ENCODE measurements at regions not wholly inside any gene's neighbourhood (a gene's known extent, or its start where the extent isn't known, plus 50 kb on each side); places are given as distances from the start of the nearest gene placed in this dataset.

- Histone ChIP-seq H3K4me3 (replicated peaks; ENCODE audit: low read depth, low read length) (no peak overlapping the region), H3K36me3 (ENCODE audit: control insufficient read depth, insufficient read depth, low read length) (no peaks in the 10 kb centered on the region), H3K27me3 (replicated peaks; ENCODE audit: control insufficient read depth, insufficient read depth, low read length) (no peaks in the 10 kb centered on the region)
- TF ChIP-seq CTCF (IDR thresholded peaks at IDR 0.05; ENCODE audit: insufficient read depth, low read length, poor library complexity, severe bottlenecking), result no peak
- DNase-seq (ENCODE audit: extremely low read depth, insufficient read length), result no peak
Measured at GRCh38 chr1:81594206-81594605, 206.5 kb upstream of the ADGRL2 start.

- Histone ChIP-seq H3K4me3 (replicated peaks; ENCODE audit: low read depth, low read length) (no peak overlapping the region), H3K36me3 (ENCODE audit: control insufficient read depth, insufficient read depth, low read length) (no peaks in the 10 kb centered on the region), H3K27me3 (replicated peaks; ENCODE audit: control insufficient read depth, insufficient read depth, low read length) (no peaks in the 10 kb centered on the region)
- no peak for TF ChIP-seq CTCF (IDR thresholded peaks at IDR 0.05; ENCODE audit: insufficient read depth, low read length, poor library complexity, severe bottlenecking)
- no peak for DNase-seq (ENCODE audit: extremely low read depth, insufficient read length)
Measured at GRCh38 chr1:81592233-81592632, 208.5 kb upstream of the ADGRL2 start.

GRCh38 chr1:81590171-81590570 lies 210.6 kb upstream of the ADGRL2 start:
- no peak overlapping the region for H3K4me3 ChIP-seq (replicated peaks; ENCODE audit: low read depth, low read length)
- TF ChIP-seq CTCF (IDR thresholded peaks at IDR 0.05; ENCODE audit: insufficient read depth, low read length, poor library complexity, severe bottlenecking), result no peak
- no peaks in the 10 kb centered on the region for H3K27me3 ChIP-seq (replicated peaks; ENCODE audit: control insufficient read depth, insufficient read depth, low read length)
- no peak for DNase-seq (ENCODE audit: extremely low read depth, insufficient read length)
- no peaks in the 10 kb centered on the region for H3K36me3 ChIP-seq (ENCODE audit: control insufficient read depth, insufficient read depth, low read length)

GRCh38 chr1:81588149-81588548 lies 212.6 kb upstream of the ADGRL2 start:
- DNase-seq (ENCODE audit: extremely low read depth, insufficient read length), result no peak
- no peak overlapping the region for H3K4me3 ChIP-seq (replicated peaks; ENCODE audit: low read depth, low read length)
- H3K27me3 ChIP-seq (replicated peaks; ENCODE audit: control insufficient read depth, insufficient read depth, low read length), result no peaks in the 10 kb centered on the region
- H3K36me3 ChIP-seq (ENCODE audit: control insufficient read depth, insufficient read depth, low read length), result no peaks in the 10 kb centered on the region
- TF ChIP-seq CTCF (IDR thresholded peaks at IDR 0.05; ENCODE audit: insufficient read depth, low read length, poor library complexity, severe bottlenecking), result no peak

GRCh38 chr1:81587426-81587825 lies 213.3 kb upstream of the ADGRL2 start:
- Histone ChIP-seq H3K36me3 (ENCODE audit: control insufficient read depth, insufficient read depth, low read length) (no peaks in the 10 kb centered on the region), H3K27me3 (replicated peaks; ENCODE audit: control insufficient read depth, insufficient read depth, low read length) (no peaks in the 10 kb centered on the region), H3K4me3 (replicated peaks; ENCODE audit: low read depth, low read length) (no peak overlapping the region)
- no peak for TF ChIP-seq CTCF (IDR thresholded peaks at IDR 0.05; ENCODE audit: insufficient read depth, low read length, poor library complexity, severe bottlenecking)
- DNase-seq (ENCODE audit: extremely low read depth, insufficient read length), result no peak

- no peak for DNase-seq (ENCODE audit: extremely low read depth, insufficient read length)
- H3K27me3 ChIP-seq (replicated peaks; ENCODE audit: control insufficient read depth, insufficient read depth, low read length), result no peaks in the 10 kb centered on the region
- no peak for TF ChIP-seq CTCF (IDR thresholded peaks at IDR 0.05; ENCODE audit: insufficient read depth, low read length, poor library complexity, severe bottlenecking)
- no peaks in the 10 kb centered on the region for H3K36me3 ChIP-seq (ENCODE audit: control insufficient read depth, insufficient read depth, low read length)
- H3K4me3 ChIP-seq (replicated peaks; ENCODE audit: low read depth, low read length), result no peak overlapping the region
Measured at GRCh38 chr1:81585371-81585770, 215.4 kb upstream of the ADGRL2 start.

Data from GM06990 (cell line).